HG03175 (cell line): ENCODE measurements at regions not wholly inside any gene's neighbourhood (a gene's known extent, or its start where the extent isn't known, plus 50 kb on each side); places are given as distances from the start of the nearest gene placed in this dataset.
"Not testable (repeated sequence)": the region's sequence is repeated elsewhere in the genome, so short reads cannot be mapped to it uniquely, and the experiment has no call there.

ENCODE experiments used
- ATAC-seq: cut with Tn5 transposase; IDR thresholded peaks from one replicate; pipeline ENCODE4 v1.9.1; 2021; ENCODE audit warnings: mild to moderate bottlenecking, moderate library complexity; ENCODE audit not compliant: unreplicated experiment

DNA sequence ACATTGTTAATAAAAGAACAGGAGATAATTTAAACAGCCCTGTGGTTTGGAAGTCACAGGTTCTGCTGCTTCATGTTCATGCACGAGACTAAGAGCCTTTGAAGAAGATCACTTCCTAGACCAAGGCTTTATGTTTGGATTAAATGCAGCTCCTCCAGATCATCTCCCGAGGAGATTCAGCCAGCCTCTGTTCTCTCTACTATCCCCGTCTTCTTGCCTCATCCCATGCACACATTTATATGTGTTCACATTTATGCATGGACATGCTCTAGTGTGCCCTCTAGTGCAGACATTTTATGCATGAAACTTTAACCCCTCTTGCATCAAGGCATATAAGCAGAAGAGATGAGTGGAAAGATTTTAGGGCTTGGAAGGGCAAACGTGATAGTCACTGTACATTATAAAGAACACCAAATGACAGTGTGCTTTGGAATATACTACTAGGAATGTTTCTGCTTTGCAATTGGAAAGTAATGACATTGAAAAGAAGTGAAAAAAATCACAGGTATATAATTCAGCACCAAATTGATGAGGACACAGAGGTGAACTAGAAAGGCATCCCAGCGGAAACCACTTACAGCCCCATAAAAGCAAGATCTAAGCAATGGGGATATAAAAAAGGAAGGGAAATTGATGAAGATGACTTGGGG is 271.5 kb upstream of the PLGLB2 start:
- not testable (repeated sequence) for ATAC-seq

DNA sequence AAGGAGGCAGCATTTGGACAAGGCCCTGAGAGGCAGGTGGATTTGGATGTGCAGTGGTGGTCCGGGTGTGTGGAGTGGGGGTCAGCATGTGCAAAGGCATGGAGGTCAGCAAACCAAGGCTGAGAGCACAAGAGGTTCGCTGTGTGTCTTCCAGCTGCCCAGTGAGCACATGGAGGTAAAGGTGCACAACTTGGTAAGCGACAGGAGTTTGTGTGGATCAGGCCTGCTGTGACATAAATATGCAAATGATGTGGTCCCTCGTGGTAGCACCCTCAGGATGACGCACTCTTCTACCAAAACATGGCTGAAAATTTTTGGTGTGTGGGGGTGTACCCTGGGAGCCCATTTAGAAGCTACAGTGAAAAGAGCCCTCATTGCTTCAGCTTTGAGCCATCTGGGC is 271.0 kb upstream of the PLGLB2 start:
- not testable (repeated sequence) for ATAC-seq

DNA sequence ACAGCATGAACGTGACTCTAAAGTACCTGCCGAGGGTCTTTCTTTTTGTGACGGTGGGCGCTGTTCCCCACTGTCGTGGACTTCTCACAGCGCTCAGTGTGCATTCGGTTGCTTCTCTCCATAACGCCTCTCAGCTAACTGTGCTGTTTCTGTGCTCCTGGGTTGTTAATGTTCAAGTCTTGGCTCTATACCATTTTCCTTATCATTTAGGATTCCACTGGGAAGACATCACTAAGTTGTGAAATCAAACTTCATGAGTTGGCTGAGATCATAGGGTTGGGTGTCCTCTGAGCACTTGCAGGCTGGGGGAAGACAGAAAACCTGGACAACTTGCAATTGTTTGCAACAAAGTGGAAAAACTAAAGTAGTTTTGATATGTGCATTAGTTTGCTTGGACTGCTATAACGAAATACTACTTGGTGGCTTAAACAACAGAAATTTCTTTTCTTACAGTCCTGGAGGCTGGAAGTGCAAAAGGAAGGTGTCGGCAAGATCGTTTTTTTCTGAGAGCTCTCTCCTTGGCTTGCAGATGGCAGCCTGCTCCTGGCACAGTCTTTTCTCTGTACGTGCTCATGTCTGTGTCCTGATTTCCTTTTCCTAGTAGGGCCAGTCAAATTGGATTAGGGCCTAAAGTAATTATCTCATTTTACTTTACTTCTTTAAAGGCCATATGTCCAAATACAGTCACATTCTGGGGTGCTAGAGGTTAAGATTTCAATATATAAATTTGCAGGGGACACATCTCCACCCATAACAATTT is 270.0 kb upstream of the PLGLB2 start:
- not testable (repeated sequence) for ATAC-seq

DNA sequence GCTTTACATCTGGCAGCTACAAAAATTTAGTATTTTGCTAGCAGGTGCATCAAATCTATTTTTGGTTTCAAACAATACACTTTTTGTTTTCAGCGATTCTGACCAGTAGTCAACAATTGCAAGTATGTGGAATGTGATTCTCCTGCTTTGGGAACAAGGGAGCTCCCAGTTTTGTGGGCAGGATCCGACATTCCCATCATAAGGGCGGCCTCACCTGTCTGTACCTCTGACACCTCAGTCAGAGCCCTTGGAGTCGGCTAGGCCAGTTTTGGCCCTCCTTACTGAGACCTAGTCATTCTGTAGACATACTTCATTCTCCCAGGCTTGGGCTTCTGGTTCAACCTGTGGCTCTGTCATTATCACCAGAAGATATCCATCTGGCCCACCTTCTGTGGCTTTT is 269.0 kb upstream of the PLGLB2 start:
- not testable (repeated sequence) for ATAC-seq

DNA sequence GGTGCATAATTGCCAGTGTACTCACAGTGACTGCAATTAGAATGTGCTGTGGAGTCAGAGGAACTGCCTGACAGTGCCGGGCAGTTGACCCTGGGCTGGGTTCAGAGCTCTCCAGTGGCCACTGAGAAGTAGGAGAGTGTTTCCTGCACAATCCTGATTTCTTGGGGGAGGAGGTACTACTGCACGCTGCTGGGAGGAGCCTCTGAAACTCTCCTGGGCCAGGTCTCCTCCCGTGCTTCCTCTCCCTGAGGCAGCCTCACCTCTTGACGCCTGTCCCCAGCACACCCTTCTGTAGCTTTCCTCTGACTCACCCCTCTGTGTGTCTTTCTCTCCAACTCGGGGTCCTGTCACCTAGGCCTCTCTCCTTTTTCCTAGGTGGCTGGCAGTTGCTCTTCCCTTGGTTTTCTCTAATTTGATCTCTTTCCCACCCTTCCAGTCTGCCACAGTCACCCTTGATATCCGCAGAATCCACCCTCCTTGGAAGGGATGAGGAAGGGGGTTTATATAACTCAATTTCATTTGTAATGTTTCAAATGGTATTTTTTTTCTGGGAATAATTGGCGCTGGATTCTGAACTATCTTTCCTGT is 264.7 kb upstream of the PLGLB2 start:
- not testable (repeated sequence) for ATAC-seq

DNA sequence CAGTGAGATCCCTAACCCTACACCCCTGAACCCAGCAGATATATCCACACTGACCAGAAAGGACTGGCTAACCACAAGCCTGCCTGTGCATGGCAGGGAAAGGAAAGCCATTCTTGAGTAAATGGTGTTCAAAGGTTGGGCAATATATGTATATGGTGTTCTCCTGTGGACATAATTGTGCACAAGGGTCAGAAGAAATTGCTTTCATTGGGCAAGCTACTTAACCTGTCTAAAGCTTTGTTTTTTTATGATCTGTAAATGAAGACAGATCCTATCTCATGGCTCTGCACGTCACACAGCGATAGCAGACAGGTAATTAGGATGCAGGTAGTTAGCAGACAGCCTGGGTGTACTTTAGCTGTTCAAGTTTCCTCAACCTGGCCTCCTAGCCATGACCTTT is 263.5 kb upstream of the PLGLB2 start:
- ATAC-seq, result not testable (repeated sequence)

DNA sequence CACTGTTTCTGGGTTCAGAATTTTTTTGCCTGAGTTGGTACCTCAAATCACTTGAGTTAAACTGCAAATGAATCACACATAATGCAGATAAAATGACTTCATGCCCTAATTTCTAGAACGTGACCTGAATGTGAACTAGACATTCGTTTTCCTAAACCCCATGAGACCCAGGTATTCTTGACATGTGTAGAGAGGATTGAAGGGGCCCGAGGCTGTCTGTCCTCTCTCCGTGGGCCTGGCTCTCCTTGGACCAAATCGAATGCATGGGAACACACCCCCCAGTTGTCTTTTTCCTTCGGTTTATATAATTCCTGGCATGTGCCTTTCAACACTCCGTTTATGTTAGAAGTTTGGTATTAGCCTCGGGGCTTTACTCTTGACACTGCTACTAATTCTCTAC is 262.4 kb upstream of the PLGLB2 start:
- not testable (repeated sequence) for ATAC-seq

DNA sequence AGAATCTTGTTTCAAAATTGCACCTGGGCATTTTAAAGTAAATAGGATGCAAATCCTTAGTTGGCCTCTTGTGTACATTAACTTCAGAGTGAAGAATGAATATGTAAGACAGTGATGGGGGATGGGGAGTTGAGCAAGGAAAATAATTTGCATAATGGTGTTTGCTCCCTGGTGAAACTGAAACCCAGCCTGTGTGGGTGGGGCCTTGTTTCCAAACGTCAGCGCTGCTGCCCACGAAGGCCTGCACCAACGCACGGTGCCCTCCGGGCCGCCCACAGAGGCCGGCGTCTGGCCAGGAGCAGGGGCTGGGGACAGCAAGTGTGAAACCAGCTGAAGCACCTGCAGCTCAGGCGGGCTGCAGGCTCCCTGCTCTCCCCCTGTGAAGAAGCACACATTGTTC is 262.0 kb upstream of the PLGLB2 start:
- peak; percentile 92 for ATAC-seq

DNA sequence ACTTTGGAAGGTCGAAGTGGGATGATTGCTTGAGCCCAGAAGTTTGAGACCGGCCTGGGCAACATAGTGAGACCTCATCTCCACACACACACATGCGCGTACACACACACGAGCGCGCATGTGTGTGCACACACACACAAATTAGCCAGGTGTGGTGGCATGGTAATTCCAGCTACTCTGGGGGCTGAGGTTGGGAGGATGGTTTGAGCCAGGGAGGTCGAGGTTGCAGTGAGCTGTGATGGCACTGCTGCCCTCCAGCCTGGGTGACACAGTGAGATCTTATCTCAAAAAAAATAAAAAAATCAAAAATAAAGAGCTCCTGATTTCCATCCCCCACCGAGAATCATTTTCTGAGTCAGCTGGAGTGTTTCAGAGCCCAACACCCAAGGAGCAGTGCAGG is 261.5 kb upstream of the PLGLB2 start:
- peak; percentile 2 for ATAC-seq

DNA sequence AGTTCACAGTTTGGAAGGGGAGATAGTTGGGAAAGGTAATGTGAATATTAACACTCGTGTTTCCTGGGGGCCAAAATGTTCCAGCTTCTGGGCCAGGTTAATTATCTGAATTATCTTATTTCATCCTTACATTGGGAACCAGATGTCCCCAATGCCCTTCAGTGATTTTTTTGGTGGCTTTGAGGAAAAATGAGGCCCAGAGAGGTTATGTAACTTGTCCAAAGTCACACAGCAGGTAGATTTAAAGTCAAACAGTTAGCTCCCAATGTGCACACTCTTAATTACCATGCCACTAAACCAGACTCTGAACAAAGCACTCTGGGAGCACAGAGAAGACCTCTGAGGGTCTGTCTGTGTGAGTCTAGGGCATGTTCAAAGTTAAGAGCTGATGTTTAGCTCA is 259.9 kb upstream of the PLGLB2 start:
- ATAC-seq, result not testable (repeated sequence)

DNA sequence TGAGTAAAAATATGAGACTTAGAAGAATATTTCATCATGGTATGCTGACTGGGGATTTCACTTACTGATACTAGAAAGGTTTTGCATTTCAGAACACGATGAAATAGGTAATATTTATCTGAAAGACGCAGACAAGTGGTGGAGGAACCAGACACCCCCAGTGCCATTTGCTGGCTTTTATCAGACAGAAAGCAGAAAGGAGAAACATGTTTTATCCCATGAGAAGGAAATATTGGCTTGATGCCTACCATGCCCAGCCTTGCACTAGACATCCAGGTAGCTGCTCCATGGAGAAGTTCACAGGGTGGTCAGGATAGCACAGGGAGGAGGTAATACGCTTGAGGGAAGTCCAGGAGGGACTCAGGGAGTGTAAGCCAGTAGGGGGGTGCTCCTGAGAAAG is 258.9 kb upstream of the PLGLB2 start:
- ATAC-seq, result not testable (repeated sequence)

DNA sequence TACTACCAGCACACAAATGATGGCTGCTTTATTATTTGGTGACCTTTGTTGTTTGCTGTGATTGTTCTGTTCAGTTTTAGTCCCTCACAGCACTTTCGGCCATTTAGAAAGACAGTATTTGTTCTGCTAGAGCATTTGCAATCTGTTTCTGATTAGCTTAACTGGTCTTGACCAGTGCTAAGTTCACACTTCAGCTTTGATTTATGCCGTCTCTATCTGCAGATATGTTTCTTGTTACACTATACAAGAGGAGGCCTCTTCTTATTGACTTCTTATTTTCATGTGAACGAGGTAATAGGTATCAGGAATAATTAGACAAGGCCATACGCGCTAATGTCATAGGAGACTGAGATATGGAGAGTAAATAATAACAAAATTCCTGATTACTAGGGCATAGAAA is 253.0 kb upstream of the PLGLB2 start:
- not testable (repeated sequence) for ATAC-seq

DNA sequence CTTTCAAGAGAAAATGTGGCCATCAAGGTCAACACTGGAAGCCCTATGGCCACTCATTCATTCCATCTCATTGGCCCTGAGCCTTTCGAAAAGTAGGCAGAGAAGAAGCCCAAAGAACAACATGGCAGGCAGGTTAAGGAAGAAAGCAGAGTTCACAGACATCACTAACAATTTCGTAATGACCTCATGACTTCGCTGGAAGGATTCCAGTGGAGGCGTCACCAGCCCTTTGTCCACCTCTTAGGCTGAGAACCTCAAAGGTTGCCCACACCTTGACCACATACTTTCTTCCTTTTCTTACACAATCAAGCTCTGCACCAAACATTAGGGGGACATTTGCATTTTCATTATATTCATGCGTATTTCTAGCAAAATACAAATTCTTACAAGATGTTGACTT is 252.4 kb upstream of the PLGLB2 start:
- not testable (repeated sequence) for ATAC-seq

DNA sequence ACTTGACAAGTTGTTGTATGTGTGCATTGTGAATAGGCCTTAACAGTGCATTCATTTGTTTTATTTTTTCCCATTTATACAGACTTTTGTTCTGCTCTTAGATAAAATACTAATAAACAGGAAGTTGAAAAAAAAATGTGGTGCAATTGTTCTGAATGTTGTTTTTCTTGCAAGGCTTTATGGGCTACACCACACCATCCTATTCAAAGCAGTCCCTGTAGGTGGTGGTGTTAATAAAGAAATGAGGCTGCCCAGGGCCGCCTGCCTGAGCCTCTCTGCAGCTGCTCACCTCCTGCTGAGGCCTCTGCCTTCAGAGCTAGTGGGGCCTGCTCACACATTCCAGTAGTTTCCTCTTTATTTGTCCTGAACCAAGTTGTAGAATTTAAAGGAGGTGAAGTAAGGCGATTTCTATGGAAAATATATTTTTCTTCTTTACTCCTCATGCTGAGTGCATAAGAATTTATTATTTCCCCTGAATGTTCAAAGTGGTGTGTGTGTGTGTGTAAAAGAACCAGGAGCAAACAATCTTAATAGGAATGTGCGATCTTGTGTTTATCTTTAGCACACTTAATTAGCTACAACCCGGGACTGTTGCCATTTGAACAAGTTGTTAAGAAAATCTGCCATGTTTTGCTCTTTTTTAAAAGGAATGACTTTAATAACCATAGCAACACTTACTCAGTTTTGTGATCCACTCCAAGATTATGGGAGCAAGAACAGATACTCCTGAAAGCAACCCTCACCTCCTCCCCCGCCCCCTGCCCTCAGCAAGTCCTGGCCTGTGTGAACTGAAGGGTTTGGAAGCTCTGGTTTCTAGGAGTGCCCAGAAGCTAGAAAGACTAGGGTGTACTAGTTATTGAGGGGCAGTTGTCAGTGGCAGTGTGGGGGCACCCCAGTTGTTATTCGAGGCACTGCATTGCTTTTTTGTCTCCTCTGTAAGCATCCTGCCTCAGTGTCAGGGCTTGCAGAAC is 251.6 kb upstream of the PLGLB2 start:
- ATAC-seq, result peak; percentile 89

DNA sequence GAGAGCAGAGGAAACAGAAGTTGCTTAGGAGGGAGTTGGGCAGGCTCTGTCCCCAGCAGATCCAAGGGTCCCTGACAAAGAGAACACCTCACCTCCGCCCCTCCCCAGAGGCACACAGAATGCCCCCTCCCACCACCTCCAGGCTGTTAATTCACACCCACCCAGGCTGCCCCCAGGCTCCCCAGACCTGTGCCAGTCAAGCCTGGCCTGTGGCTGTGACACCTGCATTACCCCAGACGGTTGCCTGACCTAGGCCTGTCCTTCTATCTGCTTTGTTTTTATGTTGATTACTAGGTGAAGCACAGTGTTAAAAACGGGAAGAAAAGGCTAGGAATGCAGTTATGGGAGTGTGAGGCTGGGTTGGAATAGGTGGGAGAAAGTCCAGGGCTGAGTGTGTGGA is 250.8 kb upstream of the PLGLB2 start:
- not testable (repeated sequence) for ATAC-seq

DNA sequence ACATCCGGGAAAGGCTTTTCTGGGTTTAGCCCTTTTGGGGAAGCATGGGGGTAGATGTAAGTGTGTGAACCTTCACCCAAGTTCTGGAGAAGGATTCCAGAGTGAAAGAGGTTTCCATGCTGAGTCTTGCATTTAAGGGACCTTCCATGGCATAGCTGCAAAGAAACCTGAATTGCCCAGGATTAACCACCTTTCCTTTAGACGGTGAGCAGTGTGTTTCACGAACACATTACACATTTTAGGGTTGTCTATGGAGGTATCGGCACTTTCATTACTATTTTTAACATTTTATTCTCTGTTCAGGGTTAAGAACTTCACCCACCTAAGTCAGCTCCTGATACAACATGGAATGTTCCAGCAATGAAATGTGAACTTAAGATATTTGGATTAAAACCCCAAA is 250.2 kb upstream of the PLGLB2 start:
- ATAC-seq, result not testable (repeated sequence)

DNA sequence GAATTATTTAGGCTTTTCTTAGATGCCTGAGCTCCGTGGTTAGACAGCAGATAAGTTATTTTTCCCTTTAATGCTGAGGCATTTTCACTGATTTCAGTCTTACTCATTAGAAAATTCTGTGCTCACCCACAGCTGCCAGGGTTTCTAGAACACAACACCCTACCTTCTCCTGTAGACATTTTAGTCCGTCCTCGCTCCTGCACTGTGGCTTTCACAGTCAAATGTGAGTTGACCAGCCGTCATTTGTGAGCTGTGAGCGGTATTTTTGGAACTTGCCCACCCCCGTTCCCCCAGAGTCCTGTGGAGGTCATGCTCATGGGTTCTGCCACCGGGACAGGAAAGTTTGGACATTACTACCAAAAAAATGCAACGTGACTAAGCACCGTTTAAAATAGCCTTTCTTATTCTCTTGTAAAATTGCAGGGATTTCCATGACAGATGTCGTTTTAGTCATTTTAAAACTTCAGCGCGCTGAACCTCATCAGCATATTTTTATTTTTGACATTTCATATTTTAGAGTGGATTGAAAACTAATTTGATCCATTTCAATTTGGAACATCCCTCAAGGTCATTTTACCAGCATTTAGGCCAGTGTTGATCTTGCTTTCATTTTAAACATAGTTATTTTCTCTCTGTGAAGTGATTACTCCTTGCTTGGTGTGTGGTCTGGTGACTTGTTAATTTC is 249.6 kb upstream of the PLGLB2 start:
- peak; percentile 45 for ATAC-seq

DNA sequence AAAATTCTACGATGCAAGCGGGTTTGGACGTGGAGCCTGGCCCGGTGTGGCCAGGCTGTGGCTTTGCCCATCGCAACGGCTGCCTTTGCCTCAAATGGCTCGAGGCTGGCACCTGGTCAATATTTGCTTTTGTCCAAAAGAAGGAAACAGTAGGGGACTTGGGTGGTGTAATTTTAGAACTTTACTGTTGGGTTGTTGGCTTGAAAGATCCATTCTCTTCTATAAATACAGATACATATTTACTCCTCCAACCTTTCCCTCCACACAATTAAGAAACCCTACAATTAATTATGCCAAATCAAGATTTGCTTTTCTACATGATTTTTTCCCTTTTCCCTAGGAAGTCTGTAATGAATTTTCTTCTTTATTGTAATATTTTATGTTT is 249.0 kb upstream of the PLGLB2 start:
- ATAC-seq, result not testable (repeated sequence)

DNA sequence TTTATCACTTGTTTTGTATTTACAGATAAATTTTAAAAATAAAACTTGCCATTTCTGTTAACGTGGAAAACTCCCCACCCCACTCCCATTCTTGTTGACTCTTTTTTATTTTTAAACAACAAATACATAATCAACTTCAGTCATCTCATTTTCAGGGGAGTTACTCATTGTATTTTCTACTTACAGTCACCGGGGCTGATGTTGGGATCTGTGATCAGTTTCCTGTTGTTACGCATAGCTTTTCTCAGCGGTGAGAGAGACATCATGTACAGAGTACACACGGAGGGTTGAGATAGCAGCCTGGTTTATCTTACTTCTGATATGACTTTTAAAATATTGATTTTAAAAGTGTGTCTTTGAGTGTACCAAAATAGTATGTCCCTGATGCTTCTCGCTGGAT is 248.0 kb upstream of the PLGLB2 start:
- ATAC-seq, result not testable (repeated sequence)

DNA sequence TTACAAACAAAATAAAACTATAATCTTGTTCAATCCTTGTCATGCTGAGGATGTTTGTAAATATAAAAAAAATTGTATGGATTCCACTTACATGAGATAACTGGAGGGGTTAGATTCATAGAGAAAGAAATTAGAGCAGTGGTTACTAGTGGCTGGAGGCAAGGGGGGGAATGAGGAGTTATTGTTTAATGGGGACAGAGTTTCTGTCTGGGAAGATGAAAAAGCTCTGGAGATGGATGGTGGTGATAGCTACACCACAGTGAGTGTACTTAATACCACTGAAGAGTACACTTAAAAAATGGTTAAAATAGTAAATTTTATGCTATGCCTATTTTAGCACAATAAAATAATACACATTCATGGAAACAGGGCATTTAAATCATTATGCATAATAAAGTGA is 247.5 kb upstream of the PLGLB2 start:
- not testable (repeated sequence) for ATAC-seq
